Skeletal muscle satellite cell (primary cell): ENCODE measurements at regions not wholly inside any gene's neighbourhood (a gene's known extent, or its start where the extent isn't known, plus 50 kb on each side); places are given as distances from the start of the nearest gene placed in this dataset.

Experiments used
- H3K27me3 ChIP-seq: 2 replicates; pipeline ENCODE4 v1.7.0; 2013; ENCODE audit warnings: low read length; ENCODE audit not compliant: control insufficient read depth, insufficient read depth
- H3K36me3 ChIP-seq: 2 replicates; pipeline ENCODE4 v1.7.0; 2013; ENCODE audit warnings: mild to moderate bottlenecking, control low read depth, low read length; ENCODE audit not compliant: insufficient read depth
- H3K4me1 ChIP-seq: 2 replicates; pipeline ENCODE4 v1.7.0; 2013; ENCODE audit warnings: low read length; ENCODE audit not compliant: control insufficient read depth, insufficient read depth
- H3K4me2 ChIP-seq: 2 replicates; pipeline ENCODE4 v1.7.0; 2013; ENCODE audit warnings: mild to moderate bottlenecking, low read length
- H3K4me3 ChIP-seq: 2 replicates; pipeline ENCODE4 v1.7.0; 2013; ENCODE audit warnings: low read length
- H3K9ac ChIP-seq: 2 replicates; pipeline ENCODE4 v1.7.0; 2013; ENCODE audit warnings: mild to moderate bottlenecking, low read depth, low read length, moderate library complexity
- H3K9me3 ChIP-seq: replicated peaks from 2 replicates; pipeline ENCODE4 v1.7.0; 2013; ENCODE audit warnings: mild to moderate bottlenecking, control low read depth, low read length

DNA sequence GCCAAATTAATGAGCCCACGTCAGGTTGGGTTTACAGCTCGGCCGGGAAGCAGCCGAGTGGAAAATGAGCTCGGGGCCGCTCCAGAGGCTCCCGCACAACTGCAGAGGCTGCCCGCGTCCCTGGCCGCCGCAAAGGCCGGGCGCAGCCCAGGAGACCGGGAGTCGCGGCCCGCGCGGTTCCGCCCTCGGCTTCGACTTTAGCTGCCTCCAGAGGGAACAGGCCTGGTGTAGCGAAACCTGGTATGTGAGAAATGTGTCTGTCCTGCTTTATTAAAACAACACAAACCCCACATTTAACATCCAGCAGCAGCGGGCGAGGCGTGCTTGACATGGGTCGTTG is 66.2 kb downstream of the FOXD1 start:
- Histone ChIP-seq H3K9ac (peak overlapping the region; percentile 9), H3K4me1 (peaks cover 19% of the 10 kb centered on the region), H3K9me3 (peaks cover 6% of the 10 kb centered on the region), H3K36me3 (no peaks in the 10 kb centered on the region), H3K4me3 (peak overlapping the region; percentile 27), H3K4me2 (peak overlapping the region; percentile 68), H3K27me3 (peaks cover 22% of the 10 kb centered on the region)

DNA sequence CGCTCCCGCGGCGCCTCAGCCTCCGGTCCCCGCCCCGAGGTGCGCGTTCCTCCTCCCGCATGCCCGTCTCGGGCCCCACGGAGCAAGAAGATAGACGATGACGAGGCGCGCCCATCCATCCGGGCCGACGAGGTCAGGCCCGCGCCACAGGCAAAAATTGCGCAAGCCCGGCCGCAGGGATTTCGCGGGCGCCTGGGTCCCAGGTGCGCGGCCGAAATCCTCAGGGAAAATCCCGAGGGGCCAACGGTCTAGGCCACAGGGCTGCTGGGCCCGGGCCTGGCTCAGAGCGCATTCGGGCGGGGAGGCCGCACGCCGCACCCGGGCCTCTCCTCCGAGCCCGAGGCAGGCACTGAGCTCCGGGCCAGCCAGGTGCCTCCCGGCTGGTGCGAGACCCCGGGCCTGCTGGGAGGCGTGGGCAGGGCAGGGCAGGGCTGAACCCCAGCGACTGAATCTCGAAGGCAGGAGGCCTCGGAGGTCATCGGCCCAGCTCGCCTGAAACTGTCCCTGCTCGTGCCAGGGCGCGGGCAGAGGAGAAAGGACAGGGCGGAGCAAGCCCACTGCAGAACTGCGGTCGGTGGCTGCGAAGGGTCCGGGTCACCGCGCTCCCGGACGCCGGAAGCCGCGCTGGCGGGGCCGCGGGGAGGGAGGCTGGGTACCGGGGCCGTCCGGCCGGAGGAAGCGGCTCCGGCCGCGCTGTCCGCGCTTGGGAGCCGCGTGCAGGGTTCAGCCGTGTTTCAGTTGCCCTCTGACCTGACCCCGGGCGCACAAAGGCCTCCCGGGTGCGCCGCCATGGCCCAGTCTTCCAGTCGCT is 66.8 kb downstream of the FOXD1 start:
- Histone ChIP-seq H3K36me3 (no peaks in the 10 kb centered on the region), H3K4me1 (peaks cover 25% of the 10 kb centered on the region), H3K4me2 (peak overlapping the region; percentile 68), H3K27me3 (peaks cover 22% of the 10 kb centered on the region), H3K9me3 (peaks cover 6% of the 10 kb centered on the region), H3K9ac (peak overlapping the region; percentile 9), H3K4me3 (peak overlapping the region; percentile 27)

DNA sequence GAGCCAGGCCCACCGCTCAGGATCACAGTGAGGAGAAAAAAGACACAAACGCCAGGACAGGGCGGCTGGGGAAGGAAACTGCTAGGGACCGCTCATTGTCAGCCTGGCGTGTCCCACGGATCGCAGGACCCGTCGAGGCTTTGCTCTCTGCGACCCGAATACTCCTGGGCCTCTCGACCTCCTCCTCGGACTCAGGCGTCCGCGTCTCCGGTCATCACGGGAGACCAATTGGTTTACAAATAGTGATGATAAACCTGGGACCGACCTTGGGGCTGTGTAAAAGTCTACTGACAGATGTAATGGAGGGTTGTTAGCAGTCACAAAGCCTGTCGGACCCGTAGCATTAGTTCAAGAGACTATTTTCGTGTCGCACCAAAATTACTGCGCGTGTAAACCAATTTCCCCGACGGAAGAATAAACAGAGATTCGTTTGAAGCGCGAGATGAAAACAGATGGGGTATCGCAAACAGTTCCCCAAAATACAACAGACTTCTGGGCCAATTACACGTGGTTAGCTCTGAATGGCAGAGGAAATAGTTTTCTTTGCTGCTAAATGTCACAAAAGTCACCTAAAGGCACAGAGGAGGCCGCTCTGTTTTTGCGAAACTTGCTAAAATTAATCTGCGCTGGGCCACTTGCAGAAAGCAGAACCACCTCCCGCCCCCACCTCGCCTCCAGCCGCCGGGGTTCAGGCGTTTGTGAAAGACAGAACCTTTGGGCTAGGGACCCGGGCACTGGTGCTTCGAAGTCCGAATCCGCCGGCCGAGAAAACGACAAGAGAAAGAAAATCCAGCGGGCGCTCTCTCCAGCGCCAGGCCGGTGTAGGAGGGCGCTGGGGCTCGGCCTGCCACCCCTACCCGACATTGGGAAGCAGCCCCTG is 67.6 kb downstream of the FOXD1 start:
- no peak overlapping the region for H3K4me2 ChIP-seq
- H3K4me3 ChIP-seq: no peak overlapping the region
- no peak overlapping the region for H3K9ac ChIP-seq
- H3K4me1 ChIP-seq: peaks cover 33% of the 10 kb centered on the region
- H3K27me3 ChIP-seq: peaks cover 22% of the 10 kb centered on the region
- H3K36me3 ChIP-seq: no peaks in the 10 kb centered on the region
- H3K9me3 ChIP-seq: peaks cover 6% of the 10 kb centered on the region

DNA sequence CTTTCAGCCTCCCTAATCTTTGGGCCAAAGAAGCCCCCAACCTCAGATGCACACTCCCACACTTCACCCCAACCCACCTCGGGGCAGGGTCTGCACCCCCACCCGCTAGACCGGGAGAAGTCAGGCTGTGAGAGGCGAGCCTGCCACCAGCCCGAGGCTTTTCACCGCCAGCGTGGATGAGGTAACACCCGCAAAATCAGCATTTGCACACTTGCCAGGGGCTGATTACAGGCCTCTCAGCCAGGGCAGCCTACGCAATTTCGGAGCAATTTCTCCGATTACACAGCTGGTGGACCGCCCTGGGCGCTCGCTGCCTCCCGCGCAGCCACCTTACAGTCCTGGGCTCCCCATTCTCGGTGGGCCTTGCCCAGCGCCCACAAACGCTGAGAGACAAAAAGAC is 68.5 kb downstream of the FOXD1 start:
- Histone ChIP-seq H3K27me3 (peaks cover 22% of the 10 kb centered on the region), H3K9me3 (peaks cover 6% of the 10 kb centered on the region), H3K4me1 (peaks cover 41% of the 10 kb centered on the region), H3K4me2 (no peak overlapping the region), H3K36me3 (no peaks in the 10 kb centered on the region), H3K9ac (no peak overlapping the region), H3K4me3 (no peak overlapping the region)

DNA sequence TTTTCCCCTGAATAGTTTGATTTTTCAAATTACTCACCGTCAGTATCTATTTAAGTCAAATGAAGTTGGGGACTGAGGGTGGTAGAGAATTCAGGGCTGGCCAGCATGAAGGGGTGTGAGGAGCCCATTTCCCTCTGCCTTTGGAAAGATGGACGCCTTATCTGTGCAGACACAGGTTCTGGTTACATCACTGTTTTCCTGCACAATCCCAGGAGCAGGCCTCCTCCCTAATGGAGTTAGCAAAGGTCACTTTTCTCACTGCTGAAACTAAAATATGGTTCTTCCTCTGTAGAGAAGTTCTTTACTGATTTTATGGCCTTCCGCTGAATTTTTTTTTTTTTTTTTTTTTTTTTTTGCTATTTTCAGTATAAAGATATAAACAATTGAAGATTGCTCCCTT is 69.1 kb downstream of the FOXD1 start:
- H3K9ac ChIP-seq: no peak overlapping the region
- peaks cover 47% of the 10 kb centered on the region for H3K4me1 ChIP-seq
- H3K4me3 ChIP-seq: no peak overlapping the region
- H3K9me3 ChIP-seq: no peaks in the 10 kb centered on the region
- H3K27me3 ChIP-seq: peaks cover 22% of the 10 kb centered on the region
- no peak overlapping the region for H3K4me2 ChIP-seq
- H3K36me3 ChIP-seq: no peaks in the 10 kb centered on the region

DNA sequence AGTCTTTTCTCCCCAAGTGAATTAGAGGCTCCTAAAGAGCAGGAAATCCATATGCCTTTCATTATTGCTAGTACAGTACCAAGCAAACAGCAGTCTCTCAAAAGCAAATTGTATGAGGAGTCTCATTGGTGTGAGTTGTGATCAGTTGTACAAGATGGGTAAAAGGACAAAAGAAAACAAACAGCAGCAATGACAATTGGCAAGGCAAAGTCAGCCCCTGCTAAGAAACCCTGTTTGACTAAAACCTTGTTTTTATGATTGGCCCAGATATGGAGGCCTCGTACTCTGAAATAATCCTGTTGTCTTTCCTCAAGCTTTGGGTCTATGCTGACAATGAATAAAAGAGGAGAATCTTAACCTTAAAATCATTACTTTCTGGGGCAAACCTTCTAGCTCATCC is 69.8 kb downstream of the FOXD1 start:
- H3K4me2 ChIP-seq: no peak overlapping the region
- H3K9me3 ChIP-seq: no peaks in the 10 kb centered on the region
- H3K4me3 ChIP-seq: no peak overlapping the region
- H3K27me3 ChIP-seq: peaks cover 22% of the 10 kb centered on the region
- H3K9ac ChIP-seq: no peak overlapping the region
- no peaks in the 10 kb centered on the region for H3K36me3 ChIP-seq
- peaks cover 54% of the 10 kb centered on the region for H3K4me1 ChIP-seq

DNA sequence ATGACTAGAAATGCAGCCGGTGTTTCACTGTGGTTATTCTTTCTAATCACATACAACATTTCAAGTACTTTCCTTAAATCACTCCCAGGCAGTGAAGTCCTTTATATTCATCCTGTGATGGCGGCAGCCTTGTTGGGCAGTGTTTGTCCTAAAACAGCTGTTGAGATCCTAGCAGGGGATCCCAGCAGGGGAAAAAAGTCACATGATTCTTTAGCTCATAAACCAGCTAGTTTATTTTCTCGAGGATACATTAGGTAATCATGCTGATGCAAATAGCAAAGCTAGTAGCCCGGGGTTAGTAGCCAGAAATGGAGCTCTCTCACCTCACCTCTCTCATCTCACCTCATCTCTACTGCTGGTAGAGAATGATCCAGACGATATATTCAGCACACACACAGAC is 70.5 kb downstream of the FOXD1 start:
- no peak overlapping the region for H3K4me2 ChIP-seq
- H3K27me3 ChIP-seq: peaks cover 22% of the 10 kb centered on the region
- H3K36me3 ChIP-seq: no peaks in the 10 kb centered on the region

DNA sequence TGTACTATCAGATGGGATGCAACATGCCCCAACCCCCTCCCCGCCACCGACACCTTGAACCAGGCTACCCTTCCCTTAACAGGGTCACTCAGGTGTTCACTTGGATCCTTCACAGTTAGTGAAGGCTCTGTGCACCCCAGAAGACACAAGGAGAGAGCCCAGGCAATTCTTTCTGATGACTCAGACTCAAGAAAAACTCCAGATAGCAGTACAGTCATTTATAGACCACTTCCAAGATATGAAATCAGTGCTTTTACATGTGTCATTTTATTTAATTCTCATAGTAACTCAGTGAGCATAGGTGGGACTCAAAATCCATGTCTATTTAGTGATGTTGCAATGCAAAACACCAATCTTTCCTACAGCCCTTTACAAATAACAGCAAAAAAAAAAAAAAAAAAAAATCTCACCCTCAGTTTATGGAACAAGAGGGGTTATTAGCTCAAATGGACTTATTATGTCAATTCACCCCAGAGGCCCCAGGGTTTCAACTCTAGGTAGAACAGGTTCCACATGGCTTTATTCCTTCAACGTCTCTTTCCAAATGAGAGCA is 71.9 kb downstream of the FOXD1 start:
- Histone ChIP-seq H3K4me2 (no peak overlapping the region), H3K4me3 (no peak overlapping the region), H3K27me3 (peaks cover 10% of the 10 kb centered on the region), H3K9me3 (no peaks in the 10 kb centered on the region), H3K4me1 (peaks cover 56% of the 10 kb centered on the region), H3K9ac (no peak overlapping the region), H3K36me3 (no peaks in the 10 kb centered on the region)

More for the DNA sequence above, 70.5 kb downstream of the FOXD1 start:
- Histone ChIP-seq H3K4me3 (no peak overlapping the region), H3K9ac (no peak overlapping the region), H3K9me3 (no peaks in the 10 kb centered on the region), H3K4me1 (peaks cover 57% of the 10 kb centered on the region)

DNA sequence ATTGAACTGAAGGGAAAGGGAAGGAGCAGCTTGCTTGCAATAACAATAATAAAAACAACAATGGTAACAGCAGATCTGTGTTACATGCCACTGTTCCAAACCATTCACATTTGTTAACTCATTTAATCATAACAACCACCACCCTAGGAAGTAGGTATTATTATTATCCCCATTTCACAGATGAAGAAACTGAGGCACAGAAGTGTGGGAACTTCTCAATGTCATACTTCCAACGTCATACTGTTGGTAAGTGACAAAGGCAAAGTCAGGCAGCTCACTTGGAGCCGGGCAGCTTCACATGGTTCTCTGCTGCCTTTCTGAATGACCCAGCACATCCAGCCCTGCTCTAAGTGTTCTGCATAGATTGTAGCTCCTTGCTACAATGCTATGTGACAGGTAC is 72.6 kb downstream of the FOXD1 start:
- Histone ChIP-seq H3K4me3 (no peak overlapping the region), H3K9ac (no peak overlapping the region), H3K36me3 (no peaks in the 10 kb centered on the region), H3K4me2 (no peak overlapping the region), H3K27me3 (peaks cover 3% of the 10 kb centered on the region), H3K9me3 (no peaks in the 10 kb centered on the region), H3K4me1 (peaks cover 60% of the 10 kb centered on the region)

DNA sequence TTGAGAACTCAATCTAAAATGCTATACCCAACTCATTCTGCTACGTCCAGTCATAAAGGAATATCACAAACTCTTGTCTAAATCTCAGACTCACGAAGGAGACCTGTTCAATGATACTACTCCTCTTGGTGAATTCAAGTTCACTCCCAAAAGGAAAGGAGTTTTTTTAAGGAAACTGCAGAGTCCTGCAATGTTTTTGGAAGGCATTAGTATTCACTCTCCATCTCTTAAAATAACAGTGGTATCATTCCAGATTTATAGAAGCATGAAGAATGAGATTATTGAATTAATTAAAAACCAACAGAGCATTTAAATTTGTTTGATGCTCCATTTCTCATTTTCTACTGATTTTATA is 73.4 kb downstream of the FOXD1 start:
- Histone ChIP-seq H3K9ac (peak overlapping the region; percentile 61), H3K36me3 (no peaks in the 10 kb centered on the region), H3K4me2 (no peak overlapping the region), H3K9me3 (no peaks in the 10 kb centered on the region), H3K4me1 (peaks cover 67% of the 10 kb centered on the region), H3K27me3 (no peaks in the 10 kb centered on the region), H3K4me3 (no peak overlapping the region)

DNA sequence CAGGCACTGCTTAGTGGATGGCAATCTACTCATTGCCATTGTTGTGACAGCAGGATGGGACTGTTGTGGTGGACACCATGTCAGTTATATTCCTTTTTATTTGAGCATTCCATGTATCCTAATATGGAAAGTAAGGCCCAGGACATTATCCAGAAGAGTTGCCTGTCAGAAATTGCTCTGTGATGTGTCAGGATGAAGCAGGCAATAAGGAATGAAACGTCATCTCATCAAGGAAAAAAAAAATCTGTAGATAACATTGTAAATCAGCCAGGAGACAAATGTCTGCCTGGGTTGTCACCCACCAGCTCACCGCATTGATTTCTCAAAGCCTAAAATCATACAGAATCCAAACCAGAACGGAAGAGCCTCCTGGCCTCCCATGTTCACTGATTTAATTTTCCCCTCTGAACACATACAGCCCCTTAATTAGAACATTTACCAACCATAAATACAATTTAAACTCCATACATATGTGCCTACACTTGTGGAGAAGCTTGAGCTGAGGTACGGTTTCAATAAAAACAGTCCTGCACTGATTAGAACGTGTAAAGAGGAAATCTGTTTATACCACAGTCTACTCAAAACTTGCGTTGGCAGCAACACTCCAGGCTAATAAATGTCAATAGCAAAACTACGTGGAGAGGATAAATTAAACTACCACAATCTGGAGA is 73.9 kb downstream of the FOXD1 start:
- no peak overlapping the region for H3K4me3 ChIP-seq
- peak overlapping the region; percentile 61 for H3K9ac ChIP-seq
- peaks cover 72% of the 10 kb centered on the region for H3K4me1 ChIP-seq
- H3K27me3 ChIP-seq: no peaks in the 10 kb centered on the region
- H3K4me2 ChIP-seq: peak overlapping the region; percentile 30
- H3K36me3 ChIP-seq: no peaks in the 10 kb centered on the region
- no peaks in the 10 kb centered on the region for H3K9me3 ChIP-seq
